Peyer's patch (tissue), 4 donors: ENCODE measurements at regions not wholly inside any gene's neighbourhood (a gene's known extent, or its start where the extent isn't known, plus 50 kb on each side); places are given as distances from the start of the nearest gene placed in this dataset.

Experiments used
- CTCF ChIP-seq, 6 experiments: fragments of 450-650 bp in 4 of 6; fragments of 200-600 bp in 2 of 6; sonication (generic) in 1 of 6; IDR thresholded peaks; one replicate each; pipeline ENCODE4 v1.5.1; 2017 to 2019; ENCODE audit warnings: antibody characterized with exemption in 6 of 6, mild to moderate bottlenecking in 3 of 6, moderate library complexity in 1 of 6
- POLR2A ChIP-seq, 2 donors: fragments of 450-650 bp; IDR thresholded peaks; one replicate each; pipeline ENCODE4 v1.5.1; 2017; ENCODE audit warnings: antibody characterized with exemption in 2 of 2, mild to moderate bottlenecking in 2 of 2, moderate library complexity in 2 of 2

GRCh38 chr21:38751379-38752050, 54.2 kb upstream of the ETS2 start:
- TF ChIP-seq CTCF (IDR thresholded peaks at IDR 0.05) = no peak
- no peak for TF ChIP-seq POLR2A (IDR thresholded peaks at IDR 0.05)
